IMR-90 (cell line): ENCODE measurements at regions not wholly inside any gene's neighbourhood (a gene's known extent, or its start where the extent isn't known, plus 50 kb on each side); places are given as distances from the start of the nearest gene placed in this dataset.
A peak's percentile ranks its signal among the peaks of the same experiment; 100 is the strongest.

Experiments
- ATAC-seq: fragments of 200-7000 bp; cut with Tn5 transposase; 2 replicates; pipeline ENCODE4 v1.9.1; 2020; ENCODE audit warnings: low read depth, mild to moderate bottlenecking, moderate library complexity
- BruUV-seq: library from RNA; stranded (reverse); fragments of 400-500 nt; replicated peaks from 2 replicates; lab custom pipeline; 2021; lab: Mats Ljungman, UMichigan
- CTCF ChIA-PET: fragments of 300-600 bp; formaldehyde crosslinking; extraction: SDS; loops from one replicate; lab custom pipeline; 2021; ENCODE audit warnings: antibody characterized with exemption; lab: Yijun Ruan, JAX
- POLR2A ChIA-PET: fragments of 300-600 bp; sonication (Branson Sonifier 250); formaldehyde crosslinking; loops from one replicate; lab custom pipeline; 2022; ENCODE audit warnings: antibody characterized with exemption; ENCODE audit not compliant: unreplicated experiment; lab: Charles Lee
- DNase-seq: peaks from one replicate; pipeline ENCODE4 v3.0.0; 2013
- H2AFZ ChIP-seq: replicated peaks from 2 replicates; pipeline ENCODE3; 2013; ENCODE audit warnings: low read length, mild to moderate bottlenecking; ENCODE audit not compliant: poor library complexity
- H2AK5ac ChIP-seq: 2 replicates; pipeline ENCODE4 v1.6.1; 2013; ENCODE audit warnings: low read depth, low read length, inconsistent platforms
- H2AK9ac ChIP-seq: replicated peaks from 2 replicates; pipeline ENCODE3; 2013; ENCODE audit warnings: mild to moderate bottlenecking, low read depth, low read length, moderate library complexity; ENCODE audit not compliant: poor library complexity
- H2BK120ac ChIP-seq: 2 replicates; pipeline ENCODE4 v1.6.1; 2013; ENCODE audit warnings: low read depth, low read length, inconsistent platforms
- H2BK15ac ChIP-seq: 3 replicates; pipeline ENCODE4 v1.6.1; 2013; ENCODE audit warnings: low read depth, low read length, inconsistent platforms
- H2BK20ac ChIP-seq: 2 replicates; pipeline ENCODE4 v1.6.1; 2013; ENCODE audit warnings: low read depth, mild to moderate bottlenecking, inconsistent platforms, low read length, moderate library complexity
- H2BK5ac ChIP-seq: 2 replicates; pipeline ENCODE4 v1.6.1; 2013; ENCODE audit warnings: mild to moderate bottlenecking, low read depth, low read length, inconsistent platforms; ENCODE audit not compliant: poor library complexity, severe bottlenecking
- H3K14ac ChIP-seq: replicated peaks from 2 replicates; pipeline ENCODE4 v1.6.1; 2013; ENCODE audit warnings: low read depth, low read length, inconsistent platforms
- H3K18ac ChIP-seq: 2 replicates; pipeline ENCODE4 v1.6.1; 2013; ENCODE audit warnings: low read depth, low read length, control low read depth
- H3K23ac ChIP-seq: 2 replicates; pipeline ENCODE4 v1.6.1; 2013; ENCODE audit warnings: low read depth, low read length, inconsistent platforms
- H3K27ac ChIP-seq: 2 replicates; pipeline ENCODE4 v1.5.1; 2013; ENCODE audit warnings: mild to moderate bottlenecking, control low read depth, low read length; ENCODE audit not compliant: insufficient read depth
- H3K27me3 ChIP-seq: 2 replicates; pipeline ENCODE4 v1.6.1; 2013; ENCODE audit warnings: low read length; ENCODE audit not compliant: control insufficient read depth, insufficient read depth
- H3K36me3 ChIP-seq: 2 replicates; pipeline ENCODE4 v1.6.1; 2013; ENCODE audit warnings: low read length, mixed read lengths; ENCODE audit not compliant: control insufficient read depth, insufficient read depth
- H3K4ac ChIP-seq: 2 replicates; pipeline ENCODE4 v1.6.1; 2013; ENCODE audit warnings: low read depth, low read length, inconsistent platforms
- H3K4me1 ChIP-seq: 2 replicates; pipeline ENCODE4 v1.6.1; 2013; ENCODE audit warnings: low read length, mixed read lengths; ENCODE audit not compliant: control insufficient read depth, insufficient read depth
- H3K4me2 ChIP-seq: 2 replicates; pipeline ENCODE4 v1.6.1; 2013; ENCODE audit warnings: low read depth, mild to moderate bottlenecking, control low read depth, low read length, moderate library complexity
- H3K4me3 ChIP-seq: 2 replicates; pipeline ENCODE4 v1.5.1; 2013; ENCODE audit warnings: low read depth, mild to moderate bottlenecking, control low read depth, low read length, moderate library complexity; ENCODE audit not compliant: insufficient read depth
- H3K56ac ChIP-seq: 2 replicates; pipeline ENCODE4 v1.6.1; 2013; ENCODE audit warnings: low read length, inconsistent platforms; ENCODE audit not compliant: insufficient read depth; ENCODE audit errors: extremely low read depth
- H3K79me1 ChIP-seq, 2 experiments: 2 replicates each; pipeline ENCODE4 v1.6.1; 2013; ENCODE audit warnings: low read length in 2 of 2, inconsistent platforms in 1 of 2, low read depth in 1 of 2
- H3K9ac ChIP-seq: 2 replicates; pipeline ENCODE4 v1.6.1; 2013; ENCODE audit warnings: low read depth, low read length, control low read depth
- H3K9me1 ChIP-seq: 2 replicates; pipeline ENCODE4 v1.6.1; 2013; ENCODE audit warnings: low read length, inconsistent platforms; ENCODE audit not compliant: insufficient read depth
- H3K9me3 ChIP-seq: 2 replicates; pipeline ENCODE4 v1.6.1; 2013; ENCODE audit warnings: low read length; ENCODE audit not compliant: control insufficient read depth, insufficient read depth
- H4K20me1 ChIP-seq: 2 replicates; pipeline ENCODE4 v1.6.1; 2013; ENCODE audit warnings: low read length, inconsistent platforms; ENCODE audit not compliant: insufficient read depth
- H4K5ac ChIP-seq: 2 replicates; pipeline ENCODE4 v1.6.1; 2013; ENCODE audit warnings: mild to moderate bottlenecking, low read depth, low read length, control low read depth
- H4K8ac ChIP-seq, 2 experiments: 2 replicates each; pipeline ENCODE4 v1.6.1; 2013; ENCODE audit warnings: low read depth in 2 of 2, low read length in 2 of 2, control low read depth in 1 of 2, inconsistent platforms in 1 of 2
- H4K91ac ChIP-seq: 2 replicates; pipeline ENCODE4 v1.6.1; 2013; ENCODE audit warnings: low read depth, low read length, inconsistent platforms; ENCODE audit not compliant: insufficient read depth
- CHD1 ChIP-seq: IDR thresholded peaks from 2 replicates; pipeline ENCODE4 v1.6.1; 2012; ENCODE audit warnings: low read depth, low read length, improper control_type of control experiment
- MAFK ChIP-seq: IDR thresholded peaks from 2 replicates; pipeline ENCODE4 v1.6.1; 2012; ENCODE audit warnings: low read depth, low read length, improper control_type of control experiment
- RCOR1 ChIP-seq: IDR thresholded peaks from 2 replicates; pipeline ENCODE4 v1.6.1; 2012; ENCODE audit warnings: mild to moderate bottlenecking, low read length, improper control_type of control experiment; ENCODE audit not compliant: insufficient replicate concordance
- RFX5 ChIP-seq: IDR thresholded peaks from 2 replicates; pipeline ENCODE4 v1.8.0; 2012; ENCODE audit warnings: low read depth, mild to moderate bottlenecking, low read length, moderate library complexity
- WGBS, 2 experiments: methylation state at CpG; one replicate each; pipeline versions ENCODE4 v1.1.5 to v1.1.7; 2013; ENCODE audit warnings: missing lambda C conversion rate in 2 of 2; ENCODE audit not compliant: insufficient read length in 1 of 2; ENCODE audit errors: extremely low coverage in 2 of 2; 5-methylcytosine and 5-hydroxymethylcytosine counted together
- dilution Hi-C: fragments of 300-500 bp; cut with HindIII; formaldehyde crosslinking; loops from one replicate; pipeline ENCODE4 v1.14.3; 2018; ENCODE audit warnings: low sequenced_read_pairs; ENCODE audit not compliant: unreplicated experiment
- in situ Hi-C: fragments of 300-500 bp; cut with MboI; formaldehyde crosslinking; loops from 3 replicates; pipeline ENCODE4 v1.14.3; 2019; ENCODE audit warnings: low sequenced_read_pairs, inconsistent platforms, mixed read lengths
- intact Hi-C: fragments of 100-400 bp; cut with micrococcal nuclease; formaldehyde crosslinking; loops from 2 replicates; pipeline ENCODE4 v1.10.0; 2022

DNA sequence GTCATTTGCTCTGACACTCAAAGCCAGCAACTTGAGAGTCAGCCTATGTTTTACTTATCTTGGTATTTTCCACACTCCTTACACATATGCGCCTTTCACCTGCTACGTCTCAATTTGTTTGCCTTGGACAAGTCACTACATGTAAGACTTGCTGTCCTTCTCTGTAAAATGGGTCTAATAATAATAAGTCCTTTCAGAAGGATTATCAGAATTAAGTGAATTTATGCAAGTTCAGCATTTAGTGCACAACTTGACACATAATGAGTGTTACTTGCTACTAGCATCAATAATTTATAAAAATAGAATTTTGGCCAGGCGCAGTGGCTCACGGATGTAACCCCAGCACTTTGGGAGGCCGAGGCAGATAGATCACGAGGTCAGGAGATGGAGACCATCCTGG, 71.1 kb upstream of the UBL3 start:
- WGBS, 2 experiments: no CpG with 5 or more reads among the region's 6 CpGs
- Histone ChIP-seq H3K4me1 (peaks cover 27% of the 10 kb centered on the region), H3K9me3 (no peaks in the 10 kb centered on the region), H3K14ac (no peak overlapping the region), H4K5ac (no peak overlapping the region), H3K79me1 (peaks cover 0 to 3% of the 10 kb centered on the region in 2 experiments; a peak in 1 of 4 replicates), H3K9me1 (peaks cover 30% of the 10 kb centered on the region), H3K27ac (no peak overlapping the region), H3K9ac (no peak overlapping the region), H3K23ac (no peak overlapping the region), H3K56ac (no peak overlapping the region), H3K4me2 (no peak overlapping the region), H2BK5ac (no peak overlapping the region), H2AFZ (no peak overlapping the region), H3K36me3 (no peaks in the 10 kb centered on the region), H2BK15ac (no peak overlapping the region), H3K4me3 (no peak overlapping the region), H2AK5ac (no peak overlapping the region; the same call in 1 of the 2 replicates), H2BK120ac (peak overlapping the region; percentile 4; the same call in 1 of the 2 replicates), H4K91ac (no peak overlapping the region), H3K4ac (peak overlapping the region; percentile 19; the same call in 1 of the 2 replicates), H2AK9ac (no peak overlapping the region), H2BK20ac (no peak overlapping the region), H3K27me3 (no peaks in the 10 kb centered on the region), H4K20me1 (peaks cover 10% of the 10 kb centered on the region; the same call in 1 of the 2 replicates), H4K8ac (no peak overlapping the region), H3K18ac (no peak overlapping the region)
- dilution Hi-C loops (no loop called here), intact Hi-C loops (loop anchor here (5.0 kb wide), 1 partner anchor 414 kb away; no protein-coding TSS in a partner anchor), in situ Hi-C loops (loop anchor here (10.0 kb wide), 1 partner anchor 193 kb away; no protein-coding TSS in a partner anchor)
- ChIA-PET CTCF (no interaction called here), POLR2A (no interaction called here)
- no TSS peak for BruUV-seq
- ATAC-seq: no peak
- DNase-seq: no peak
- TF ChIP-seq RFX5 (no peak), MAFK (peak; percentile 87), CHD1 (no peak), RCOR1 (no peak)
